ENCODE measurements at regions not wholly inside any gene's neighbourhood (a gene's known extent, or its start where the extent isn't known, plus 50 kb on each side); places are given as distances from the start of the nearest gene placed in this dataset.
"Not testable (repeated sequence)": the region's sequence is repeated elsewhere in the genome, so short reads cannot be mapped to it uniquely, and the experiment has no call there.

DNA sequence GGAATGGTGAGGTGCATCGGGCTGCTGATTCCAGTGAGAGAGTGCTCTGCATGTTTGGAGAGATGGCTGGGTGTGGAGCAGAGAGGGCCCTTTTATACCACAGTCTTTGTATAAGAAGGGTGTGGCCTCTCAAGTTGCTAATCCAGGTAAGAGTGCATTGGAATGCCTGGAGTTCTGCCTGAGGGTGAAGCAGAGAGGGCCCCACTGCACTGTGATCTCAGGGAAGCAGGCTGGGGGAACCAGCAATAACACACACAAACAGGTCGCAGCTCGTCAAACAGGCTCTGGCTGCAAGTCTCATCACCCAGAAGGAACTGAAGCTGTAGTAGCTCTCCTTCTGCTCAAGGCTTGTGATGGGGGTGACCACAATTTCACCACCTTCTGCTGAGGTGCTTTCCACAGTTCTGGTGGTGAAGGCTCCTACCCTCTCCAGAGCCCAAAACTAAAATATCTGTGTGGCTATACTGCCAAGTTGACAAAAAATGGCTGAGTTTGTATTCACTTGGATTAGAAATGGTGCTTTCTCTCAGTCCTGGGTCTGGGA, 687.4 kb upstream of the HS3ST1 start:
- no peaks in the 10 kb centered on the region for H3K9me3 ChIP-seq
- H3K4me1 ChIP-seq = no peaks in the 10 kb centered on the region
- H3K27me3 ChIP-seq = no peaks in the 10 kb centered on the region
- H3K27ac ChIP-seq = no peak overlapping the region
- no peak overlapping the region for H3K4me3 ChIP-seq
- intact Hi-C loops (cut with DNase I) = no loop called here
- 80% methylated on average over 1 of the region's 3 CpGs for WGBS (ENCODE audit: insufficient coverage, low coverage, low lambda C conversion rate, missing lambda C conversion rate)
- TF ChIP-seq CTCF (IDR thresholded peaks at IDR 0.05) (no peak), POLR2A (IDR thresholded peaks at IDR 0.05) (no peak)
- H3K36me3 ChIP-seq = no peaks in the 10 kb centered on the region
- DNase-seq (no peak), ATAC-seq (no peak)

DNA sequence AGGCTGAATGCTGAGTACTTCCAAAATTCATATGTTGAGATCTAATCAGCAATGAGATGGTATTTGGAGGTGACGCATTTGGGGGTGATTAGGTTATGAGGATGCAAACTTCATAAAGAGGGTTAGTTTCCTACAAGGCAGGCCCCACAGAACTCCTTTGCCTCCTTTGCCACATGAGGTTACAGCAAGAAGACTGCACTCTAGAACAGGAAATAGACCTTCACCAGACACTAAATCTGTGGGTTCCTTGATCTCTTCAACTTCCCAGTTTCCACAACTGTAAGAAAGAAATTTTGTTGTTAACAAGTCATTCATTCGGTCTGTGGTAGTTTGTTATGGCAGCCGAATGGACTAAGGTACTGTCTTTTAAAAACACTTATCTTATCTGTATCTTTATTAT, 681.9 kb upstream of the HS3ST1 start:
- no peak overlapping the region for H3K27ac ChIP-seq
- no peak for DNase-seq
- no peak overlapping the region for H3K4me3 ChIP-seq
- no peaks in the 10 kb centered on the region for H3K9me3 ChIP-seq
- no peaks in the 10 kb centered on the region for H3K4me1 ChIP-seq
- H3K36me3 ChIP-seq = no peaks in the 10 kb centered on the region
- TF ChIP-seq POLR2A (IDR thresholded peaks at IDR 0.05) = no peak
- no peak for TF ChIP-seq CTCF (IDR thresholded peaks at IDR 0.05)
- intact Hi-C loops (cut with DNase I) = no loop called here
- no peaks in the 10 kb centered on the region for H3K27me3 ChIP-seq
- no peak for ATAC-seq
- WGBS (ENCODE audit: insufficient coverage, low coverage, low lambda C conversion rate, missing lambda C conversion rate) = 55% methylated on average over 3 of the region's 3 CpGs

DNA sequence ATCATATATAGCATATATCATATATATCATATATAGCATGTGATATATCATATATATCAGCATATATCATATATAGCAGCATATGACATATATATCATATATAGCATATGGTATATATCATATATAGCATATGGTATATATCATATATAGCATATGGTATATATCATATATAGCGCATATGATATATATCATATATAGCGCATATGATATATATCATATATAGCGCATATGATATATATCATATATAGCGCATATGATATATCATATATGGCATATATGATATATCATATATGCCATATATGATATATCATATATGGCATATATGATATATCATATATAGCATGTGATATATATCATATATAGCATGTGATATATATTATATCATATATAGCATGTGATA, 680.4 kb upstream of the HS3ST1 start:
- H3K36me3 ChIP-seq; H3K27ac ChIP-seq; intact Hi-C loops (cut with DNase I); H3K4me3 ChIP-seq; DNase-seq; H3K27me3 ChIP-seq; H3K4me1 ChIP-seq; H3K9me3 ChIP-seq; ATAC-seq: not testable (repeated sequence)
- 80% methylated on average over 4 of the region's 4 CpGs for WGBS (ENCODE audit: insufficient coverage, low coverage, low lambda C conversion rate, missing lambda C conversion rate)

DNA sequence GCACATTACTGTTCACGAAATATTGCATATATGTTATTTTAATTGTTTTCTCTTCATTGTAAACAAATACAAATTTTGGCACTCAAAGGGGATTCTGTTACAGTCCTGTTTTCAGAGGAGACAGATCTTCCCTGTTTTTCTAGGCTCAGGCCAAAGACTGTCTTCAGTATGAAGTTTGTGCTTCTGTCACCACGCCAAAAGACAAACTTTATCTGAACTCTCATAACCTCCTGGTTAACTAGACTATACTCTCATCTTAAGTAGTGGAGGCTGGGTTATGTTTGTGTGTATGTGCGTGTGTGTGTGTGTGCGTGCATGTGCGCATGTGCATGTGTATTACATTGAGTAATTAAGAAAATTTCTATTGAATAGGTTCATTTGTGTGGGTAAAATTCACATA, 676.8 kb upstream of the HS3ST1 start:
- H3K27me3 ChIP-seq = no peaks in the 10 kb centered on the region
- ATAC-seq (no peak), DNase-seq (no peak)
- no peaks in the 10 kb centered on the region for H3K36me3 ChIP-seq
- no peaks in the 10 kb centered on the region for H3K4me1 ChIP-seq
- TF ChIP-seq POLR2A (IDR thresholded peaks at IDR 0.05) = no peak
- no peak for TF ChIP-seq CTCF (IDR thresholded peaks at IDR 0.05)
- H3K9me3 ChIP-seq = no peaks in the 10 kb centered on the region
- H3K27ac ChIP-seq = no peak overlapping the region
- intact Hi-C loops (cut with DNase I) = no loop called here
- H3K4me3 ChIP-seq = no peak overlapping the region
- 58% methylated on average over 5 of the region's 5 CpGs for WGBS (ENCODE audit: insufficient coverage, low coverage, low lambda C conversion rate, missing lambda C conversion rate)

DNA sequence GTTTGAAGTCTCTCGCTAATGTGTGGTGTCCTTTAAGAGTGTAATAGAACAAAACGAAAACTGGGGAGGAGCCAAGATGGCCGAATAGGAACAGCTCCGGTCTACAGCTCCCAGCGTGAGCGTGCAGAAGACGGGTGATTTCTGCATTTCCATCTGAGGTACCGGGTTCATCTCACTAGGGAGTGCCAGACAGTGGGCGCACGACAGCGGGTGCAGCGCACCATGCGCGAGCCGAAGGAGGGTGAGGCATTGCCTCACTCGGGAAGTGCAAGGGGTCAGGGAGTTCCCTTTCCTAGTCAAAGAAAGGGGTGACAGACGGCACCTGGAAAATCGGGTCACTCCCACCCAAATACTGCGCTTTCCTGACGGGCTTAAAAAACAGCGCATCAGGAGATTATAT, 661.2 kb upstream of the HS3ST1 start:
- H3K27ac ChIP-seq; H3K4me1 ChIP-seq; H3K4me3 ChIP-seq; DNase-seq; H3K27me3 ChIP-seq; intact Hi-C loops (cut with DNase I); H3K9me3 ChIP-seq; H3K36me3 ChIP-seq; ATAC-seq: not testable (repeated sequence)
- 88% methylated on average over 10 of the region's 21 CpGs for WGBS (ENCODE audit: insufficient coverage, low coverage, low lambda C conversion rate, missing lambda C conversion rate)

GRCh38 chr4:12084690-12085089, 656.0 kb upstream of the HS3ST1 start:
- 31% methylated on average over 5 of the region's 5 CpGs for WGBS (ENCODE audit: insufficient coverage, low coverage, low lambda C conversion rate, missing lambda C conversion rate)

More at GRCh38 chr4:12084690-12085089, 656.0 kb upstream of the HS3ST1 start:
- no peaks in the 10 kb centered on the region for H3K9me3 ChIP-seq
- ATAC-seq (no peak), DNase-seq (no peak)
- H3K4me1 ChIP-seq = no peaks in the 10 kb centered on the region
- H3K27me3 ChIP-seq = no peaks in the 10 kb centered on the region
- no peak overlapping the region for H3K4me3 ChIP-seq
- H3K27ac ChIP-seq = no peak overlapping the region
- no peaks in the 10 kb centered on the region for H3K36me3 ChIP-seq
- intact Hi-C loops (cut with DNase I) = no loop called here
- TF ChIP-seq POLR2A (IDR thresholded peaks at IDR 0.05) (no peak), CTCF (IDR thresholded peaks at IDR 0.05) (no peak)

Measured in right lobe of liver (tissue), 6 donors.